CD4-positive, alpha-beta T cell treated with Interleukin-17A for 1 hour (primary cell): ENCODE measurements at regions not wholly inside any gene's neighbourhood (a gene's known extent, or its start where the extent isn't known, plus 50 kb on each side); places are given as distances from the start of the nearest gene placed in this dataset.

ENCODE experiments used
- DNase-seq: peaks from one replicate; pipeline ENCODE4 v3.0.0-alpha.2; 2020

GRCh38 chr13:84491952-84492351 lies 609.7 kb upstream of the SLITRK1 start:
- DNase-seq, result no peak

- DNase-seq, result no peak
These were observed 605.5 kb upstream of the SLITRK1 start for GRCh38 chr13:84487752-84488151.

- no peak for DNase-seq
These were observed 599.7 kb upstream of the SLITRK1 start for GRCh38 chr13:84481958-84482357.

- DNase-seq, result no peak
These were observed 597.4 kb upstream of the SLITRK1 start for GRCh38 chr13:84479656-84480055.

GRCh38 chr13:84470528-84470927 lies 588.3 kb upstream of the SLITRK1 start:
- DNase-seq, result no peak

GRCh38 chr13:84466461-84466860 lies 584.2 kb upstream of the SLITRK1 start:
- DNase-seq, result no peak

GRCh38 chr13:84460989-84461388 lies 578.7 kb upstream of the SLITRK1 start:
- DNase-seq, result no peak

- DNase-seq, result no peak
These were observed 573.0 kb upstream of the SLITRK1 start for GRCh38 chr13:84455143-84455905.

- DNase-seq, result no peak
These were observed 565.3 kb upstream of the SLITRK1 start for GRCh38 chr13:84447640-84447978.

GRCh38 chr13:84446972-84447639 lies 564.8 kb upstream of the SLITRK1 start:
- DNase-seq, result no peak

GRCh38 chr13:84445776-84446175 lies 563.5 kb upstream of the SLITRK1 start:
- no peak for DNase-seq

GRCh38 chr13:84443463-84443862 lies 561.2 kb upstream of the SLITRK1 start:
- no peak for DNase-seq

- DNase-seq, result no peak
These were observed 556.8 kb upstream of the SLITRK1 start for GRCh38 chr13:84439108-84439507.

GRCh38 chr13:84433024-84433423 lies 550.8 kb upstream of the SLITRK1 start:
- no peak for DNase-seq

- DNase-seq, result no peak
These were observed 549.4 kb upstream of the SLITRK1 start for GRCh38 chr13:84431646-84432045.

- no peak for DNase-seq
These were observed 548.2 kb upstream of the SLITRK1 start for GRCh38 chr13:84430446-84430845.

GRCh38 chr13:84430015-84430414 lies 547.7 kb upstream of the SLITRK1 start:
- DNase-seq, result no peak

- DNase-seq, result no peak
These were observed 535.8 kb upstream of the SLITRK1 start for GRCh38 chr13:84418041-84418440.

- no peak for DNase-seq
These were observed 535.1 kb upstream of the SLITRK1 start for GRCh38 chr13:84417416-84417815.

GRCh38 chr13:84413016-84413415 lies 530.7 kb upstream of the SLITRK1 start:
- DNase-seq, result no peak

GRCh38 chr13:84405286-84405685 lies 523.0 kb upstream of the SLITRK1 start:
- DNase-seq, result no peak

GRCh38 chr13:84400706-84401105 lies 518.4 kb upstream of the SLITRK1 start:
- no peak for DNase-seq

- DNase-seq, result no peak
These were observed 517.2 kb upstream of the SLITRK1 start for GRCh38 chr13:84399320-84400085.
